Suprapubic skin (tissue), 4 donors: ENCODE measurements at regions not wholly inside any gene's neighbourhood (a gene's known extent, or its start where the extent isn't known, plus 50 kb on each side); places are given as distances from the start of the nearest gene placed in this dataset.

Experiments
- DNase-seq, 2 donors: peaks; one replicate each; pipeline ENCODE4 v3.0.0-alpha.2; 2019; ENCODE audit warnings: low spot score in 2 of 2
- H3K27ac ChIP-seq: fragments of 200-600 bp; sonication (generic); one replicate; pipeline ENCODE4 v1.5.1; 2019
- H3K27me3 ChIP-seq: fragments of 200-600 bp; sonication (generic); one replicate; pipeline ENCODE4 v1.5.1; 2019
- H3K36me3 ChIP-seq: fragments of 200-600 bp; sonication (generic); one replicate; pipeline ENCODE4 v1.5.1; 2019
- H3K4me1 ChIP-seq: fragments of 200-600 bp; sonication (generic); one replicate; pipeline ENCODE4 v1.5.1; 2019
- H3K4me3 ChIP-seq: fragments of 200-600 bp; sonication (generic); one replicate; pipeline ENCODE4 v1.5.1; 2019; ENCODE audit warnings: mild to moderate bottlenecking
- H3K9me3 ChIP-seq: fragments of 200-600 bp; sonication (generic); one replicate; pipeline ENCODE4 v1.5.1; 2019
- EP300 ChIP-seq: sonication (generic); formaldehyde crosslinking; IDR thresholded peaks from one replicate; pipeline ENCODE4 v1.6.1; 2017; ENCODE audit warnings: antibody characterized with exemption
- POLR2A ChIP-seq, 2 donors: fragments of 450-650 bp; IDR thresholded peaks; one replicate each; pipeline ENCODE4 v1.6.1; 2017; ENCODE audit warnings: antibody characterized with exemption in 2 of 2, mild to moderate bottlenecking in 2 of 2, moderate library complexity in 2 of 2
- POLR2AphosphoS5 ChIP-seq, 3 donors: sonication (generic); formaldehyde crosslinking; IDR thresholded peaks; one replicate each; pipeline ENCODE4 v1.6.1; 2017; ENCODE audit warnings: antibody characterized with exemption in 3 of 3
- WGBS: methylation state at CpG from one replicate; pipeline ENCODE4 v1.1.5; 2018; 5-methylcytosine and 5-hydroxymethylcytosine counted together
- TF ChIP-seq, protein P1 (sequence below), 2 donors: fragments of 200-600 bp in 1 of 2; fragments of 450-650 bp in 1 of 2; sonication (generic) in 1 of 2; IDR thresholded peaks; one replicate each; pipeline ENCODE4 v1.5.1; 2016 to 2019; ENCODE audit warnings: antibody characterized with exemption in 2 of 2, mild to moderate bottlenecking in 1 of 2, moderate library complexity in 1 of 2

DNA sequence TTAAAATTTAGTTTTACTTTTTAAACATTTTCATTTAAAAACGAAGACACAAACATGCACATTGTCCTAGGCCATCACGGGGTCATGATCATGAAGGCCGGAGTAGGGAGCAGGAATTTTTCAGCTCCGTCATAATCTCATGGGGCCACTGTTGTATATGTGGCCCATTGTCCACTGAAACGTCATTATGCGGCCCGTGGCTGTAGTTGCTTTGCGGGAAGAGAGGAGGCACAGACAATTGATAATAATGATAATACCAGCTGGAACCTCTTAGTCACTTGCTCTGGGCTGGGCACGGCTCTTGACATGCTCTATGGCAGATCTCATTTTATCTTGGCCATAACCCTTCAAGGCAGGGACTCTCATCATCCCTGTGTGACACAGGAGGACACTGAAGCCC is 56.5 kb upstream of the FNDC1 start:
- TF ChIP-seq, protein P1, sequence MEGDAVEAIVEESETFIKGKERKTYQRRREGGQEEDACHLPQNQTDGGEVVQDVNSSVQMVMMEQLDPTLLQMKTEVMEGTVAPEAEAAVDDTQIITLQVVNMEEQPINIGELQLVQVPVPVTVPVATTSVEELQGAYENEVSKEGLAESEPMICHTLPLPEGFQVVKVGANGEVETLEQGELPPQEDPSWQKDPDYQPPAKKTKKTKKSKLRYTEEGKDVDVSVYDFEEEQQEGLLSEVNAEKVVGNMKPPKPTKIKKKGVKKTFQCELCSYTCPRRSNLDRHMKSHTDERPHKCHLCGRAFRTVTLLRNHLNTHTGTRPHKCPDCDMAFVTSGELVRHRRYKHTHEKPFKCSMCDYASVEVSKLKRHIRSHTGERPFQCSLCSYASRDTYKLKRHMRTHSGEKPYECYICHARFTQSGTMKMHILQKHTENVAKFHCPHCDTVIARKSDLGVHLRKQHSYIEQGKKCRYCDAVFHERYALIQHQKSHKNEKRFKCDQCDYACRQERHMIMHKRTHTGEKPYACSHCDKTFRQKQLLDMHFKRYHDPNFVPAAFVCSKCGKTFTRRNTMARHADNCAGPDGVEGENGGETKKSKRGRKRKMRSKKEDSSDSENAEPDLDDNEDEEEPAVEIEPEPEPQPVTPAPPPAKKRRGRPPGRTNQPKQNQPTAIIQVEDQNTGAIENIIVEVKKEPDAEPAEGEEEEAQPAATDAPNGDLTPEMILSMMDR (IDR thresholded peaks at IDR 0.05) = no peak
- TF ChIP-seq EP300 = no peak
- no peak for TF ChIP-seq POLR2A (IDR thresholded peaks at IDR 0.05)
- TF ChIP-seq POLR2AphosphoS5 (IDR thresholded peaks at IDR 0.05) = no peak
- WGBS = 83% methylated on average over 9 of the region's 9 CpGs

DNA sequence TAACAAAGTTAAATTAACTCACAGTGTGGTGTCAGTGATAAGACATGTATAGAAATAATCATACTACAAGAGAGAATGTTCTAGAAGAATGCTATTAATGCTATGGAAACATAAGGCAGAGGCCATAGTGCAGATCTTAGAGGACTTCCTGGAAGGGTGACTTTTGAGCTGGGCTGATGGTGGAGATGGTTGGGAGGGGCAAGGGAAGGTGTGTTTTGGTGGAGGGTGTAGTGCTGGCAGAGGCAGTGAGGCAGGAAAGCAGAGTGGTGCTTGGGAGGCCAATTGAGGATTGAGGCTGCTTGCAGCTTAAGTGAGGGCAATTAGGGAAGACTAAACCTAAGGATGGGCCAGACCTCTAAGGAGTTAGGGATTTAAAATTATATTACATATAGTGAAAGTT is 58.5 kb upstream of the FNDC1 start:
- no peak overlapping the region for H3K27ac ChIP-seq
- no peak overlapping the region for H3K4me3 ChIP-seq
- peaks cover 17% of the 10 kb centered on the region for H3K4me1 ChIP-seq
- no peaks in the 10 kb centered on the region for H3K36me3 ChIP-seq
- no peaks in the 10 kb centered on the region for H3K27me3 ChIP-seq
- TF ChIP-seq EP300 (no peak), POLR2A (IDR thresholded peaks at IDR 0.05) (no peak), POLR2AphosphoS5 (IDR thresholded peaks at IDR 0.05) (no peak)
- TF ChIP-seq, protein P1 (IDR thresholded peaks at IDR 0.05) = no peak
- no peaks in the 10 kb centered on the region for H3K9me3 ChIP-seq
- no peak for DNase-seq

More for the DNA sequence above, 56.5 kb upstream of the FNDC1 start:
- no peaks in the 10 kb centered on the region for H3K36me3 ChIP-seq
- H3K27me3 ChIP-seq = no peaks in the 10 kb centered on the region
- DNase-seq = no peak
- H3K4me1 ChIP-seq = peaks cover 20% of the 10 kb centered on the region
- no peak overlapping the region for H3K4me3 ChIP-seq
- no peaks in the 10 kb centered on the region for H3K9me3 ChIP-seq
- no peak overlapping the region for H3K27ac ChIP-seq

DNA sequence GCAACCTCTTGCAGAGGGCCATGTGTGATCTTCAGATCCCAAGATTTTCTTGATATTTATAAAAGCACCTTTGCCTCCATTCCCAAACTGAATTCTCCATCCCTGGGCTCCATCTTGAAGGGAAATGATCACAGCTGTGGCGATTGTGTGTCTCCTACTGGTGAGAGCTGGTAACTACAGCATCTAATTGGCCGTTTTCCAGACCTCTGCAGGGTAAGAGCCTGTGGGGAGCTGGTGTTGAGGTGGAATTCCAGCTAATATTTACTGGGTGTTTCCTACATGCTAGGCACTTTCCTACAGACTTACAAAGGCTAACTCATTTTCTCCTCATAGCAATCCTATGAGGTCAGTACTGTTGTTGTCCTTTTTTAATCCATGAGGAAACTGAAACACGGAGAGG is 59.2 kb upstream of the FNDC1 start:
- Histone ChIP-seq H3K9me3 (no peaks in the 10 kb centered on the region), H3K36me3 (no peaks in the 10 kb centered on the region), H3K27ac (no peak overlapping the region), H3K4me3 (no peak overlapping the region), H3K4me1 (peaks cover 21% of the 10 kb centered on the region), H3K27me3 (no peaks in the 10 kb centered on the region)
- no peak for DNase-seq
- WGBS = 30% methylated on average over 3 of the region's 3 CpGs
- no peak for TF ChIP-seq POLR2AphosphoS5 (IDR thresholded peaks at IDR 0.05)
- TF ChIP-seq, protein P1 (IDR thresholded peaks at IDR 0.05) = peak in 1 of 2 donors; percentile 57

DNA sequence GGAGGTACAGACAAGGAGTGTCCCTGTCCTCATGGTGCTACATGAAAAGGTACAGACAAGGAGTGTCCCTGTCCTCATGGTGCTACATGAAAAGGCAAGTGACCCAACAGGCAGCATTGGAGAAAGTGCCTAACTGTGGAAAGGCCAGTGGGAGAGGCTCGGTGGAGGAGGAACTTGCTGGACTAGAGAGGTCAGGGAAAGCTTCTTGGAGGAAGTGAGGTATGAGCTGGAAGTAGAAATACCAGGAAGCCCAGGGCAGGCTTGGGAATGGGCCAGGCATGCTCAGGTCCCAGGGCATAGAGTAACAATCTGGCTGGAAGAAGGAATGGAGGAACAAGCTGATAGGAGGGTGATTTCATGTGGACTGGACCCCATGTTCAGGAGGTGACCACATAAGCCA is 59.8 kb upstream of the FNDC1 start:
- Histone ChIP-seq H3K9me3 (no peaks in the 10 kb centered on the region), H3K27me3 (no peaks in the 10 kb centered on the region), H3K4me3 (no peak overlapping the region), H3K36me3 (no peaks in the 10 kb centered on the region), H3K4me1 (peaks cover 27% of the 10 kb centered on the region), H3K27ac (no peak overlapping the region)
- no peak for DNase-seq
- WGBS = 69% methylated on average over 1 of the region's 1 CpG
- TF ChIP-seq POLR2A (IDR thresholded peaks at IDR 0.05) = no peak
- no peak for TF ChIP-seq POLR2AphosphoS5 (IDR thresholded peaks at IDR 0.05)
- no peak for TF ChIP-seq EP300
- TF ChIP-seq, protein P1 (IDR thresholded peaks at IDR 0.05) = no peak

DNA sequence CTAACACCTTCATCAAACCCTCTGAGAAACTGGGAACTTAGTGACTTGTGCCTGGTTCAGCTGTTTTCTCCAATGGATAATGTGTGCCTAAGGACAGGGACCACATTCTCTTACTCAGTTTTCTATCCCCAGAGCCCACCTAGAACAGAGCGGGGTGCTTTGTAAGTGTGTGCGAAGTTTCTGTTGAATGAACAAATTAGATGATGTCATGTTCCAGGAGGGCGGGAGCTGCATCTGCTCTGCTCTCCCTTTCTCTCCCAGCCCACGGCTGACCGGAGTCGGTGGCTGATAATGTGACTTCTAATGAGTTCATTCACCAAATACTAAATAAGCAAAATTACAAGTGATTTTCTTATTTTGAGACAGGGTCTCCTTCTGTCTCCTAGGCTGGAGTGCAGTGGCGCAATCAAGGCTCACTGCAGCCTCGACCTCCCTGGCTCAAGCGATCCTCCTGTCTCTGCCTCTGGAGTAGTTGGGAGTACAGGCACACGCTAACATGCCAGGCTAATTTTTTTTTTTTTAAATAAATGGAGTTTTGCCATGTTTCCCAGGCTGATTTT is 60.7 kb upstream of the FNDC1 start:
- peaks cover 4% of the 10 kb centered on the region for H3K27me3 ChIP-seq
- no peak overlapping the region for H3K4me3 ChIP-seq
- H3K36me3 ChIP-seq = no peaks in the 10 kb centered on the region
- no peak for DNase-seq
- H3K4me1 ChIP-seq = peaks cover 36% of the 10 kb centered on the region
- H3K9me3 ChIP-seq = no peaks in the 10 kb centered on the region
- no peak overlapping the region for H3K27ac ChIP-seq
- 86% methylated on average over 10 of the region's 10 CpGs for WGBS
- no peak for TF ChIP-seq EP300
- no peak for TF ChIP-seq POLR2A (IDR thresholded peaks at IDR 0.05)
- TF ChIP-seq, protein P1 (IDR thresholded peaks at IDR 0.05) = no peak
- TF ChIP-seq POLR2AphosphoS5 (IDR thresholded peaks at IDR 0.05) = no peak
